Trophoblast cell (in vitro differentiated cells and primary cell): ENCODE measurements at regions not wholly inside any gene's neighbourhood (a gene's known extent, or its start where the extent isn't known, plus 50 kb on each side); places are given as distances from the start of the nearest gene placed in this dataset.

Source experiments
- DNase-seq, 2 donors: peaks; one replicate each; pipeline ENCODE4 v3.0.0-alpha.2; 2016
- H2AFZ ChIP-seq: 2 replicates; pipeline ENCODE4 v1.6.1; 2013; ENCODE audit warnings: low read length, moderate library complexity, mild to moderate bottlenecking; ENCODE audit not compliant: insufficient read depth, poor library complexity
- H2AK5ac ChIP-seq: 2 replicates; pipeline ENCODE4 v1.6.1; 2013; ENCODE audit warnings: mild to moderate bottlenecking, low read length
- H2BK120ac ChIP-seq: 2 replicates; pipeline ENCODE4 v1.6.1; 2013; ENCODE audit warnings: low read length, mild to moderate bottlenecking, moderate library complexity; ENCODE audit not compliant: insufficient read depth, poor library complexity
- H2BK12ac ChIP-seq: 2 replicates; pipeline ENCODE4 v1.6.1; 2013; ENCODE audit warnings: mild to moderate bottlenecking, low read length, moderate library complexity
- H2BK5ac ChIP-seq: 2 replicates; pipeline ENCODE4 v1.6.1; 2013; ENCODE audit warnings: low read length, low read depth, moderate library complexity, mild to moderate bottlenecking; ENCODE audit not compliant: poor library complexity
- H3K14ac ChIP-seq: 2 replicates; pipeline ENCODE4 v1.6.1; 2013; ENCODE audit warnings: mild to moderate bottlenecking, low read length
- H3K18ac ChIP-seq: 2 replicates; pipeline ENCODE4 v1.6.1; 2013; ENCODE audit warnings: mild to moderate bottlenecking, low read length
- H3K23ac ChIP-seq: 2 replicates; pipeline ENCODE4 v1.6.1; 2013; ENCODE audit warnings: low read length
- H3K27ac ChIP-seq: 2 replicates; pipeline ENCODE4 v1.5.1; 2013; ENCODE audit warnings: low read depth, mild to moderate bottlenecking, inconsistent platforms, low read length, moderate library complexity
- H3K27me3 ChIP-seq: 2 replicates; pipeline ENCODE4 v1.6.1; 2013; ENCODE audit warnings: inconsistent platforms, mild to moderate bottlenecking, low read length, moderate library complexity; ENCODE audit not compliant: insufficient read depth
- H3K36me3 ChIP-seq, 2 experiments: 1 replicate in 1 of 2; 2 replicates in 1 of 2; pipeline ENCODE4 v1.6.1; 2013; ENCODE audit warnings: low read length in 2 of 2, mild to moderate bottlenecking in 2 of 2, moderate library complexity in 1 of 2; ENCODE audit not compliant: insufficient read depth in 2 of 2, control insufficient read depth in 1 of 2
- H3K4ac ChIP-seq: 2 replicates; pipeline ENCODE4 v1.6.1; 2013; ENCODE audit warnings: low read depth, mild to moderate bottlenecking, low read length, moderate library complexity
- H3K4me1 ChIP-seq, 2 experiments: 1 replicate in 1 of 2; 2 replicates in 1 of 2; pipeline ENCODE4 v1.6.1; 2013; ENCODE audit warnings: low read length in 2 of 2, mild to moderate bottlenecking in 2 of 2, moderate library complexity in 1 of 2; ENCODE audit not compliant: insufficient read depth in 2 of 2, control insufficient read depth in 1 of 2
- H3K4me2 ChIP-seq: 2 replicates; pipeline ENCODE4 v1.6.1; 2013; ENCODE audit warnings: inconsistent platforms, mild to moderate bottlenecking, low read length, moderate library complexity
- H3K4me3 ChIP-seq: 2 replicates; pipeline ENCODE4 v1.5.1; 2013; ENCODE audit warnings: mild to moderate bottlenecking, low read depth, low read length, inconsistent platforms
- H3K79me1 ChIP-seq: one replicate; pipeline ENCODE4 v1.6.1; 2013; ENCODE audit warnings: low read length
- H3K79me2 ChIP-seq: 2 replicates; pipeline ENCODE4 v1.6.1; 2013; ENCODE audit warnings: low read length, mild to moderate bottlenecking; ENCODE audit not compliant: control insufficient read depth, insufficient read depth, poor library complexity
- H3K9ac ChIP-seq: 2 replicates; pipeline ENCODE4 v1.6.1; 2013; ENCODE audit warnings: mild to moderate bottlenecking, low read length
- H3K9me3 ChIP-seq: 2 replicates; pipeline ENCODE4 v1.6.1; 2013; ENCODE audit warnings: low read depth, mild to moderate bottlenecking, control low read depth, inconsistent platforms, low read length; ENCODE audit not compliant: insufficient read depth
- H4K12ac ChIP-seq: 2 replicates; pipeline ENCODE4 v1.6.1; 2013; ENCODE audit warnings: low read depth, mild to moderate bottlenecking, low read length, moderate library complexity
- H4K8ac ChIP-seq: 2 replicates; pipeline ENCODE4 v1.6.1; 2013; ENCODE audit warnings: low read depth, mild to moderate bottlenecking, low read length, moderate library complexity
- H4K91ac ChIP-seq: one replicate; pipeline ENCODE4 v1.6.1; 2013; ENCODE audit warnings: low read depth, mild to moderate bottlenecking, low read length, moderate library complexity
- WGBS: extraction: QIAGEN DNeasy Blood & Tissue Kit; methylation state at CpG from one replicate; pipeline ENCODE4 v1.1.7; 2013; ENCODE audit warnings: missing lambda C conversion rate; ENCODE audit not compliant: insufficient read length, insufficient coverage; ENCODE audit errors: extremely low coverage; 5-methylcytosine and 5-hydroxymethylcytosine counted together

DNA sequence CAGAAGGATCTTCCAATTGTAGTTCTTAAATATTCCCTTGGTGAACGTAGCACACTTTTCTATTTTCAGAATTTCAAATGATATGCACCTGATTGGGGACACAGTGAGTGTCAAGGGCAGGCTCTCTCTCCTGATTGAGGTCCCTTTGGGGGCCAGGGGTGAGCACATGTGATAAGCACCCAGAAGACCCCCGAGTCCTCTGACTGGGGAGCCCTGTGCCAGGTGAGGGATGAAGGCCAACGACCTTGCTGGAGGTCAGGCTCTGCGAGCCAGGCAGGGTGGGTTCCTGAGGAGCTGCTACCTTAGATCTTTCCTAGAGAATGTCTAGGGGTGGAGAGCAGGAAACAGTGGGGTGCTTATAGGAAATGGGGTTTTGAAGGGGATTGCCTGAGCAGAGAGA, 1253.9 kb downstream of the BRD1 start:
- DNase-seq, result no peak
- no CpG with 5 or more reads among the region's 4 CpGs for WGBS
- no peak overlapping the region for H4K12ac ChIP-seq

DNA sequence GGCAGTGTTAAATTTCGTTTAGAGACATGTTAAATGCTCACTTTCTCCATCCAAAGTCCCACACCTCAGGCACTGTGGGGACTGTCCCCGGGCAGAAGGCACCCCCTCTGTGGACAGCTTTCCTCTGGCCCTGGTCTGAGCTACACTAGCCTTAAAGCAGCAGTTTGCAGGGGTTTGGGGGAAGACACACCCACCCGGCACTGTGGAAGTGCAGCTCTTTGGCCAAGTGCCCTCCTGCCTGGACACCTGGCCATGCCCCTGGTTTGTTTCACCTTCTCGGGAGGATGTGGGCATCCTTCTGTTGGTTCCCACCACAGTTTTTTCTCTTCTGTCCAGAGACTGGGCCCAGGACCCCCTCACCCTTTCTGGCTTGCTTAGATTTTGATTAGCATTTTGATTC, 1254.7 kb downstream of the BRD1 start:
- Histone ChIP-seq H2AFZ (no peak overlapping the region), H2BK120ac (no peak overlapping the region), H3K4ac (no peak overlapping the region), H3K79me2 (no peaks in the 10 kb centered on the region), H2AK5ac (no peak overlapping the region), H3K4me3 (peak overlapping the region; percentile 10), H3K27me3 (peaks cover 14% of the 10 kb centered on the region), H3K14ac (no peak overlapping the region), H2BK12ac (no peak overlapping the region), H2BK5ac (no peak overlapping the region), H4K91ac (no peak overlapping the region), H3K4me2 (no peak overlapping the region), H3K18ac (no peak overlapping the region), H3K9me3 (peaks cover 17% of the 10 kb centered on the region), H3K36me3 (no peaks in the 10 kb centered on the region), H3K4me1 (peaks cover 3 to 5% of the 10 kb centered on the region in 2 experiments), H3K27ac (no peak overlapping the region), H4K8ac (no peak overlapping the region), H3K23ac (no peak overlapping the region), H4K12ac (no peak overlapping the region), H3K9ac (no peak overlapping the region), H3K79me1 (no peaks in the 10 kb centered on the region)
- no peak for DNase-seq
- WGBS, result no CpG with 5 or more reads among the region's 4 CpGs

More for the DNA sequence above, 1253.9 kb downstream of the BRD1 start:
- no peaks in the 10 kb centered on the region for H3K79me1 ChIP-seq
- no peak overlapping the region for H2AK5ac ChIP-seq
- H3K9me3 ChIP-seq, result peaks cover 14% of the 10 kb centered on the region
- H2BK12ac ChIP-seq, result no peak overlapping the region
- no peak overlapping the region for H3K27ac ChIP-seq
- peaks cover 3 to 5% of the 10 kb centered on the region in 2 experiments for H3K4me1 ChIP-seq
- no peak overlapping the region for H3K14ac ChIP-seq
- H3K79me2 ChIP-seq, result no peaks in the 10 kb centered on the region
- no peak overlapping the region for H3K4me2 ChIP-seq
- H3K23ac ChIP-seq, result no peak overlapping the region
- no peak overlapping the region for H2AFZ ChIP-seq
- H4K8ac ChIP-seq, result no peak overlapping the region
- H3K4ac ChIP-seq, result no peak overlapping the region
- no peak overlapping the region for H3K18ac ChIP-seq
- no peak overlapping the region for H2BK5ac ChIP-seq
- no peak overlapping the region for H2BK120ac ChIP-seq
- no peak overlapping the region for H4K91ac ChIP-seq
- H3K9ac ChIP-seq, result no peak overlapping the region
- peaks cover 14% of the 10 kb centered on the region for H3K27me3 ChIP-seq
- H3K36me3 ChIP-seq, result no peaks in the 10 kb centered on the region
- no peak overlapping the region for H3K4me3 ChIP-seq

DNA sequence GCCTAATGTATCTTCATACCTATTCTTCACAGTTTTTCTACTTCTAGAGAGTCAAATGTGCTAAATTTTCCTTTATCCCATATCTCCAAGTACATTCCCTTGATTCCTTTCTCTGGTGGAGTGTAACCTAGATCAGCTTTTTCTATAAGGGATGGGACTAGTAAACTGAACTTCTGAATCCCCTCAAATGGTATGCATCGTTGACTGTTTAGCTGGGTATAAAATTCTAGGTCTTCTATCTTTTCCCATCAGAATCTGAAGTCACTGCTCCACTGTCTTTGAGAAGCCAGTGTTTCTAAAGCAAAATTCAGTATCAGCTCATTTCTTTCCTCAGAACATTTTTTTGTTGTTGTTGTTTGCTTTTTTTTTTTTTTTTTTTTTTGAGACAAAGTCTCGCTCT, 1256.8 kb downstream of the BRD1 start:
- no peak overlapping the region for H2BK12ac ChIP-seq
- WGBS, result no CpG with 5 or more reads among the region's 2 CpGs
- no peak overlapping the region for H2BK120ac ChIP-seq

DNA sequence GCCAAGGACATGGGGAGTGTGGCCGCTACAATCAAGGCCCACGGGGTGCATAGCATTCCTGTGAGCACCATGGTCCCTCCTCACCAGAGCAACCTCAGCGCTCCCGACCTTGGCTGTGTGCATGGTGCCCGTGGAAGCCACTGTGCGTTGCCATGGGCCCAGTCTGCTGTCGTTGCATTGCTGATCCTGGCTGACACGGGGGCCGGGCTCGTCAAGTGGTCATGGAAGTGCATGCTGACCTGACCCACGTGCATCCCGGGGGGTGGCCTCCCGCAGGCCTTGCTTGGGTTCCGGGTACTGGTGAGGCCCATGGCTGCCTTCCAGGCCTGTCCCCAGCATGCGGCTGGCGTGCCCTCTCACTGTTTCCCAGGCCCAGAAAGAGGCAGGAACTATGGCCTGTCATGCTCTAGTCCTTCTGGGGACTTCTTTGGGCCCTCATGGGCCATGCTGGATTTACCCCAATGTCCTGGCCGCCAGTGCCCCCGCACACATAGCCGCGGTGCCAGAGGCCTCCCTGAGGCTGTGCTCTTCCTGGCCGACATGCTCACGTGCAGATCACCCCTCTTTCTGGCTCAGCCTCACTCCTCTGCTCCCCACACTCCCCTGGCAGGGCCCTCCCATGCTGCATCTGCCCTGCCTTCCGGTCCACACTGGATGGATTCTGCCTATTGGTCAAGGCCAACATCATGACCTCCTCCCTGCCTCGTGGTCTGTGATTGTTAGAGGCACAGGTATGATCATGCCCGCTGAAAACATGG, 1258.0 kb downstream of the BRD1 start:
- no peak for DNase-seq
- Histone ChIP-seq H3K9ac (no peak overlapping the region), H3K27me3 (no peaks in the 10 kb centered on the region)

More for the DNA sequence above, 1256.8 kb downstream of the BRD1 start:
- H3K18ac ChIP-seq, result no peak overlapping the region
- H3K36me3 ChIP-seq, result no peaks in the 10 kb centered on the region
- H3K9me3 ChIP-seq, result peaks cover 16% of the 10 kb centered on the region
- H4K91ac ChIP-seq, result no peak overlapping the region
- no peak overlapping the region for H4K8ac ChIP-seq
- H3K27me3 ChIP-seq, result peaks cover 2% of the 10 kb centered on the region
- no peak overlapping the region for H3K4me2 ChIP-seq
- H3K79me2 ChIP-seq, result no peaks in the 10 kb centered on the region
- H3K27ac ChIP-seq, result no peak overlapping the region
- no peak overlapping the region for H3K14ac ChIP-seq
- H3K79me1 ChIP-seq, result no peaks in the 10 kb centered on the region
- no peak overlapping the region for H3K9ac ChIP-seq
- no peak overlapping the region for H2BK5ac ChIP-seq
- H3K4me3 ChIP-seq, result no peak overlapping the region
- no peak overlapping the region for H3K4ac ChIP-seq
- no peak overlapping the region for H3K23ac ChIP-seq
- H3K4me1 ChIP-seq, result no peaks in the 10 kb centered on the region
- no peak for DNase-seq
- no peak overlapping the region for H2AFZ ChIP-seq
- no peak overlapping the region for H2AK5ac ChIP-seq
- no peak overlapping the region for H4K12ac ChIP-seq

More for the DNA sequence above, 1258.0 kb downstream of the BRD1 start:
- H3K36me3 ChIP-seq, result no peaks in the 10 kb centered on the region
- H3K18ac ChIP-seq, result no peak overlapping the region
- no peak overlapping the region for H2BK12ac ChIP-seq
- H3K4me1 ChIP-seq, result no peaks in the 10 kb centered on the region
- no CpG with 5 or more reads among the region's 25 CpGs for WGBS
- no peak overlapping the region for H4K91ac ChIP-seq
- no peak overlapping the region for H2BK120ac ChIP-seq
- H3K27ac ChIP-seq, result no peak overlapping the region
- no peak overlapping the region for H2AFZ ChIP-seq
- H3K79me2 ChIP-seq, result no peaks in the 10 kb centered on the region
- no peak overlapping the region for H4K8ac ChIP-seq
- H3K14ac ChIP-seq, result no peak overlapping the region
- no peak overlapping the region for H3K4ac ChIP-seq
- H3K4me2 ChIP-seq, result no peak overlapping the region
- H2BK5ac ChIP-seq, result no peak overlapping the region
- no peak overlapping the region for H2AK5ac ChIP-seq
- peaks cover 18% of the 10 kb centered on the region for H3K9me3 ChIP-seq
- H3K23ac ChIP-seq, result no peak overlapping the region
- no peak overlapping the region for H3K4me3 ChIP-seq
- H4K12ac ChIP-seq, result no peak overlapping the region
- no peaks in the 10 kb centered on the region for H3K79me1 ChIP-seq
